Neutrophil (primary cell): ENCODE measurements at regions not wholly inside any gene's neighbourhood (a gene's known extent, or its start where the extent isn't known, plus 50 kb on each side); places are given as distances from the start of the nearest gene placed in this dataset.

Source experiments
- H3K27ac ChIP-seq: fragments of 200-600 bp; sonication (generic); 2 replicates; pipeline ENCODE4 v1.5.1; 2016; ENCODE audit warnings: mild to moderate bottlenecking, moderate library complexity
- H3K27me3 ChIP-seq: fragments of 200-600 bp; sonication (generic); 2 replicates; pipeline ENCODE4 v1.6.0; 2016; ENCODE audit warnings: mild to moderate bottlenecking
- H3K36me3 ChIP-seq: fragments of 200-600 bp; sonication (generic); 2 replicates; pipeline ENCODE4 v1.5.1; 2017
- H3K4me1 ChIP-seq, 2 experiments: fragments of 200-600 bp in 1 of 2; sonication (generic) in 1 of 2; 1 replicate in 1 of 2; 2 replicates in 1 of 2; pipeline versions ENCODE4 v1.5.1 to v1.6.1; 2013 to 2016; ENCODE audit warnings: low read depth in 1 of 2, low read length in 1 of 2, mild to moderate bottlenecking in 1 of 2, moderate library complexity in 1 of 2; ENCODE audit not compliant: control insufficient read depth in 1 of 2, insufficient read depth in 1 of 2
- H3K4me3 ChIP-seq, 2 experiments: fragments of 200-600 bp in 1 of 2; sonication (generic) in 1 of 2; 1 replicate in 1 of 2; 2 replicates in 1 of 2; pipeline ENCODE4 v1.5.1; 2013 to 2016; ENCODE audit warnings: low read depth in 1 of 2, low read length in 1 of 2, mild to moderate bottlenecking in 1 of 2, moderate library complexity in 1 of 2
- H3K9me3 ChIP-seq: fragments of 200-600 bp; sonication (generic); 2 replicates; pipeline ENCODE4 v1.5.1; 2016
- TF ChIP-seq, protein P1 (sequence below): fragments of 200-600 bp; sonication (generic); IDR thresholded peaks from 2 replicates; pipeline ENCODE4 v1.5.1; 2016; ENCODE audit warnings: antibody characterized with exemption

DNA sequence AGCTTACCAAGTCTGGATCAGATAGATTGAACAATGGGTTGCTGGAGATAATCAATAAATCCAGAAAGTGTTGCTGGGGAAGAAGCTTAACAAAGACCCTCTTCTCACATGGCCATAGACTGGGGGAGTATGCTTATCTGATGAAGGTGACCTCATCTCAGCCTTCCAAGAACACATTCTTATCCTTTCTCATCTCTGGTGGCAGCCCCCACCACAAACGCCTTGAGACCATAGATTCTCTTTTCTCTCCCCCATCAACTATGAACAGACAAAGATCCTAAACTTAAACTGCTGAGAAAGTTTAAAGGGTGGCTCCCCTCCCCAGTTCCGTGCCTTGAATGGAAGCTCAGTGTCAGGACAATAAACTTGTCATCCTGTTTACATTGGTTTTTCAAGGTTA, 428.7 kb upstream of the TRIB2 start:
- no peaks in the 10 kb centered on the region for H3K9me3 ChIP-seq
- no peaks in the 10 kb centered on the region for H3K4me1 ChIP-seq
- TF ChIP-seq, protein P1, sequence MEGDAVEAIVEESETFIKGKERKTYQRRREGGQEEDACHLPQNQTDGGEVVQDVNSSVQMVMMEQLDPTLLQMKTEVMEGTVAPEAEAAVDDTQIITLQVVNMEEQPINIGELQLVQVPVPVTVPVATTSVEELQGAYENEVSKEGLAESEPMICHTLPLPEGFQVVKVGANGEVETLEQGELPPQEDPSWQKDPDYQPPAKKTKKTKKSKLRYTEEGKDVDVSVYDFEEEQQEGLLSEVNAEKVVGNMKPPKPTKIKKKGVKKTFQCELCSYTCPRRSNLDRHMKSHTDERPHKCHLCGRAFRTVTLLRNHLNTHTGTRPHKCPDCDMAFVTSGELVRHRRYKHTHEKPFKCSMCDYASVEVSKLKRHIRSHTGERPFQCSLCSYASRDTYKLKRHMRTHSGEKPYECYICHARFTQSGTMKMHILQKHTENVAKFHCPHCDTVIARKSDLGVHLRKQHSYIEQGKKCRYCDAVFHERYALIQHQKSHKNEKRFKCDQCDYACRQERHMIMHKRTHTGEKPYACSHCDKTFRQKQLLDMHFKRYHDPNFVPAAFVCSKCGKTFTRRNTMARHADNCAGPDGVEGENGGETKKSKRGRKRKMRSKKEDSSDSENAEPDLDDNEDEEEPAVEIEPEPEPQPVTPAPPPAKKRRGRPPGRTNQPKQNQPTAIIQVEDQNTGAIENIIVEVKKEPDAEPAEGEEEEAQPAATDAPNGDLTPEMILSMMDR = no peak

DNA sequence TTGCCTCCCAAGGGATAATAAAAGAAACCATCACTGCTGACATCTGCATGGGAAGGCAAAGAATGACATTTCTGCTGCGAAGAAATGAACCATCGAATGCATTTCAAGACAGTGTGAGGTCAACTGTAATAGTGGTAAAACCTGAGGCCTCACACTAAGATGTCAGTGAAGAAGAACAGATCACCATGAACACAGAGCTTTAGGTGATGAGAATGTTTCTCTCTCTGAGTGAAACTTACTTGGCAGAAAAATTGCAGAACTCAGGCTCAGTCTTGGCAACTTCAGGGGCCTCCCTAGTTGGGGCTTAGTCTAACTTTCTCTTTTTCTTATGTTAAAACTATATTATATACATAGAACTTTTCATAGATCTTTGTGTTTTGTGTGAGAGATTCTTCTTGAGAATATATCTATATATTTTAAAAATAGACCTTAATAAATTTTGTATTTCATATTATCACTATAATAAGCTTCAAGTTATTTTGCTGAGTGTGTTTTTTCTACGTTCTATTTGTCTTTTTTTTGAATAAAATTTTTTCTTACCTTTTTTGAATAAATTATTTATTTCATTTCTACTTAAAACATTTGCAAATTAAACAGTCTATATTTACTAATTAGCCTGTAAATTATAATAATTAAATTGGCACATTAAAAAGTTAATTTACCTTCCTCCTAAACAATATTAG, 427.5 kb upstream of the TRIB2 start:
- TF ChIP-seq, protein P1 = no peak

More for the DNA sequence above, 428.7 kb upstream of the TRIB2 start:
- H3K27me3 ChIP-seq = no peaks in the 10 kb centered on the region
- no peaks in the 10 kb centered on the region for H3K36me3 ChIP-seq
- H3K4me3 ChIP-seq = no peak overlapping the region
- H3K27ac ChIP-seq = no peak overlapping the region

DNA sequence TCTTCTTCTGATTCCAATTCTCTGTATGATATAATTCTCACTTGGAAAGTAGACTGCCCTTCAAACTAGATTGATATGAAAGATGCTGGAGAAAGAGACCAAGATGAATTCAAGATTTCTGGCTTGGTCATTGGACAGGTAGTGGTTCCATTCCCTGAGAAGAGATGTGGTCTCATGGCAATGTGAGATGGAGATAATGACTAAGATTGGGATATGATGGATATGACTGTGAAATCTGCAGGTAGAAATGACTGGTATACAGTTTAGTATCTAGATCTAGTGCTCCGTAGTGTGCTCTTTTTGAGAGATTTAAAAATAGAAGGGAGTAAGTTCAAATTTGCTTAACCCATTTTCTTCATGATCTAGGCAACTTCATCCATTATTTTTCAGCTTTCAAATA, 425.4 kb upstream of the TRIB2 start:
- no peaks in the 10 kb centered on the region for H3K36me3 ChIP-seq
- TF ChIP-seq, protein P1 = no peak
- H3K9me3 ChIP-seq = no peaks in the 10 kb centered on the region
- no peak overlapping the region for H3K27ac ChIP-seq
- H3K4me3 ChIP-seq = no peak overlapping the region
- no peaks in the 10 kb centered on the region for H3K4me1 ChIP-seq
- H3K27me3 ChIP-seq = no peaks in the 10 kb centered on the region

More for the DNA sequence above, 427.5 kb upstream of the TRIB2 start:
- no peaks in the 10 kb centered on the region for H3K4me1 ChIP-seq
- no peak overlapping the region for H3K27ac ChIP-seq
- H3K9me3 ChIP-seq = no peaks in the 10 kb centered on the region
- H3K4me3 ChIP-seq = no peak overlapping the region
- no peaks in the 10 kb centered on the region for H3K36me3 ChIP-seq
- no peaks in the 10 kb centered on the region for H3K27me3 ChIP-seq

DNA sequence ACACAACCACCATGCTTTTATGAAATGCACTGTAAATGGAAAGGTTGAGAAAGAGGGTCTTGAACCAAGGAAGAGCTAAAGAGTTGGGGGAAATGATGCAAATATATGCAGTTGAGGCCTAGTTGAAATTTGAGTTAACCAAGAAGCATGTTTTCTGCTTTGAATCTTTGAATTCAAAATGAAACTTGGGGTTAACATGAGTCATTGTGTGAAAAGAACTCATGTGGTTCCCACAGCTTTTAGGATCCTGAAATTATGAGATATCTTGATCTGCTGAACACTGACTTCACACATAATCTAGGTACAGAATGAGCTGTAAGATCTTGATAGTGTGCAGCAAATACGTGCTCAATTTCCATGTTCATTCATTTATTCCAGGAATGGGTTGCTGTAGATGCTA, 422.9 kb upstream of the TRIB2 start:
- TF ChIP-seq, protein P1 = no peak
- Histone ChIP-seq H3K4me3 (no peak overlapping the region), H3K27me3 (no peaks in the 10 kb centered on the region), H3K36me3 (no peaks in the 10 kb centered on the region), H3K27ac (no peak overlapping the region), H3K4me1 (no peaks in the 10 kb centered on the region), H3K9me3 (no peaks in the 10 kb centered on the region)

DNA sequence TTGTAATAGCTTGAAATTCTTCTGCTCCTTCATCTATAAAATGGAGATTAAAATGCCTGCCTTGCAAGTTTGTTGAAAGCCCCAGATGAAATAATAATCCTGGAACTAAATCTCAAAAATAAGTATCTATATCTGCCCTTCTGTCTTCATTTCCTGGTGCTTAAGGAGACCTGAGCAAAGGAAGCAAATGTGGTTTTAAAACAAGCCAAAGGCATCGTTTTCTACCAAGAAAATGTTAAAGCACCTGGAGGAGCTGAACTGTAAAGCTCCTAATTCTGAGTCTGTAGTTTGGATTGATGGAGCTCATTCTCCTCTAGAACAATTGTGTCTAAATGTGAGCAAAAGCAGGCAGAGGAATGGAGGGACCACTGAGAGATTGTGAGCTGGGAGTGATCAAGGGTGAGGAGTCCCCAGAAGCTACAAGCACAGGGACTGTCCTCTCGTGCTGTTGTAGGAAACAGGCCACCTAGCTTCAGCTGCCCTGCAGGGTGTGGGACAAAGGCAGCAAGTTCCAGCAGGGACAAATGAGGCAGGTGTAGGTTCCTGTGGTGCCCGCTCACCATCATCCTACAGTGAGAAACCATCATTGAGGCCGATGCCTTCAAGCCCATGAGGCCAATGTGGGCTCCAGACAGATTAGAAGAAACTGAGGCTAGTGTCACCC, 420.7 kb upstream of the TRIB2 start:
- Histone ChIP-seq H3K4me1 (no peaks in the 10 kb centered on the region), H3K4me3 (no peak overlapping the region), H3K9me3 (no peaks in the 10 kb centered on the region), H3K27ac (no peak overlapping the region), H3K27me3 (no peaks in the 10 kb centered on the region), H3K36me3 (no peaks in the 10 kb centered on the region)
- TF ChIP-seq, protein P1 = no peak
